LNCaP clone FGC (cell line): ENCODE measurements at regions not wholly inside any gene's neighbourhood (a gene's known extent, or its start where the extent isn't known, plus 50 kb on each side); places are given as distances from the start of the nearest gene placed in this dataset.

Source experiments
- DNase-seq: peaks from one replicate; pipeline ENCODE4 v3.0.0-alpha.2; 2011; ENCODE audit warnings: low read depth
- H3K4me3 ChIP-seq: 2 replicates; pipeline ENCODE4 v1.5.1; 2011; ENCODE audit warnings: mild to moderate bottlenecking, low read depth, low read length, control low read depth
- CTCF ChIP-seq: IDR thresholded peaks from 2 replicates; pipeline ENCODE4 v1.5.1; 2012; ENCODE audit warnings: mild to moderate bottlenecking; ENCODE audit not compliant: control insufficient read depth, insufficient read depth; ENCODE audit errors: extremely low read depth

- TF ChIP-seq CTCF = no peak
- no peak for DNase-seq
Observed at GRCh38 chr10:85039311-85039710, 710.9 kb downstream of the CCSER2 start.

DNA sequence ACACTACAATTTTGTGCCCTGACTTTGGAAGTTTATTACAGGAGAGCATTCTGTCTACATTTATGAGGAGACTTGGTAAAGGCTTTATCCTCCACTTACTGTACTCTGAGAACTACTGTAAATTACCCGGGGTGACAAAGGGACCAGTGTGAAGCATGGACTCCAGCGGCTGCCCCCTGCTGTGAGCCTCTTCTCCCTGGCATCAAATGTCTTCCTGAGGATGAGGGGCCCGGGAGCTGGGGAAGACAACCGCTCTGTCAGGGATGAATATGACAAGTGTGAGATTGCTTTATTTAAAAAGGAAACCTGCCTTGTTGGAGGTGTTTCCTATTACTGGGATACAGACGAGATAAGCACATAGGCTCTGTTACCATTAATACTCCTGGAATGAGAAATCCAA lies 714.8 kb downstream of the CCSER2 start:
- no peak for TF ChIP-seq CTCF
- H3K4me3 ChIP-seq = no peak overlapping the region
- no peak for DNase-seq

More at GRCh38 chr10:85039311-85039710, 710.9 kb downstream of the CCSER2 start:
- H3K4me3 ChIP-seq = no peak overlapping the region

- DNase-seq = no peak
- TF ChIP-seq CTCF = no peak
- no peak overlapping the region for H3K4me3 ChIP-seq
Observed at GRCh38 chr10:85045046-85045445, 716.7 kb downstream of the CCSER2 start.

- TF ChIP-seq CTCF = no peak
- no peak for DNase-seq
- H3K4me3 ChIP-seq = no peak overlapping the region
Observed at GRCh38 chr10:85047170-85047834, 718.9 kb downstream of the CCSER2 start.

DNA sequence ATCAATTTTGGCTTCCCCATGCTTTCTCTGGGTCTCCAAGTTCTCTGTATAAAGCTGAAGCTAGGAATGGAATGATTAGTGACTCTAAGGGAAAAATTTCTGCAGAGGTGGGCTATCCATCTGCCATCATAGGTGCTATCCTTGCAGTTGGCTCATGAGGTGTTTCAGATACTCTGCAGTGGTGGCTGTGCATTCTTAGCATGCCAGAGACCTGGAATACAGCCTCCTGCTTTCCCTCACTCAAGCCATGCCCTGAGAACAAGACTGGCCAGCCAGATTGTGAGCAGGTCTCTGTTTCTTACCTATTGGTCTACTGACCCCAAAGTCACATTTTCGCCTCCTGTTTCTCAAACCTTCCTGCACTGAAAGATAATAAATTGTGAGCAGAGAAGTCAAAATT lies 719.6 kb downstream of the CCSER2 start:
- no peak for TF ChIP-seq CTCF
- no peak overlapping the region for H3K4me3 ChIP-seq
- DNase-seq = no peak

GRCh38 chr10:85048644-85049043 lies 720.3 kb downstream of the CCSER2 start:
- DNase-seq = no peak
- TF ChIP-seq CTCF = no peak
- no peak overlapping the region for H3K4me3 ChIP-seq

GRCh38 chr10:85060944-85061343 lies 732.6 kb downstream of the CCSER2 start:
- DNase-seq = no peak
- no peak for TF ChIP-seq CTCF

More at GRCh38 chr10:85060944-85061343, 732.6 kb downstream of the CCSER2 start:
- H3K4me3 ChIP-seq = no peak overlapping the region
